Neural cell (in vitro differentiated cells): ENCODE measurements at regions not wholly inside any gene's neighbourhood (a gene's known extent, or its start where the extent isn't known, plus 50 kb on each side); places are given as distances from the start of the nearest gene placed in this dataset.

ENCODE experiments used
- H2AFZ ChIP-seq: fragments of 200-600, 300-800 bp; sonication (generic), shearing (Covaris generic); 2 replicates; pipeline ENCODE4 v1.6.0; 2014; ENCODE audit warnings: low read depth, mild to moderate bottlenecking, antibody characterized with exemption, low read length, moderate library complexity
- H3F3A ChIP-seq: fragments of 200-600 bp; shearing (Covaris generic); 2 replicates; pipeline ENCODE4 v1.6.1; 2016; ENCODE audit warnings: mild to moderate bottlenecking, moderate library complexity, mixed read lengths, antibody characterized with exemption, low read length; ENCODE audit not compliant: insufficient read depth, poor library complexity, severe bottlenecking
- H3K27ac ChIP-seq: fragments of 200-600, 300-800 bp; sonication (generic), shearing (Covaris generic); 2 replicates; pipeline ENCODE4 v1.5.1; 2014; ENCODE audit warnings: mild to moderate bottlenecking, low read length, moderate library complexity
- H3K27me3 ChIP-seq: fragments of 300-800, 200-600 bp; sonication (generic), shearing (Covaris generic); 2 replicates; pipeline ENCODE4 v1.6.0; 2014; ENCODE audit warnings: mild to moderate bottlenecking, low read depth, low read length, moderate library complexity; ENCODE audit not compliant: insufficient read depth
- H3K36me3 ChIP-seq: fragments of 300-800, 200-600 bp; sonication (generic), shearing (Covaris generic); 2 replicates; pipeline ENCODE4 v1.5.1; 2014; ENCODE audit warnings: mild to moderate bottlenecking, antibody characterized with exemption, low read length, moderate library complexity; ENCODE audit not compliant: insufficient read depth
- H3K4me2 ChIP-seq: fragments of 300-800, 200-600 bp; sonication (generic), shearing (Covaris generic); 2 replicates; pipeline ENCODE4 v1.6.0; 2014; ENCODE audit warnings: mild to moderate bottlenecking, low read length
- H3K4me3 ChIP-seq: fragments of 300-800, 200-600 bp; sonication (generic), shearing (Covaris generic); 2 replicates; pipeline ENCODE4 v1.5.1; 2014; ENCODE audit warnings: mild to moderate bottlenecking, low read length, moderate library complexity
- H3K79me2 ChIP-seq: fragments of 200-600 bp; shearing (Covaris generic); replicated peaks from 2 replicates; pipeline ENCODE4 v1.6.0; 2014; ENCODE audit warnings: mild to moderate bottlenecking, low read length, moderate library complexity; ENCODE audit not compliant: insufficient read depth
- H3K9ac ChIP-seq: fragments of 300-800, 200-600 bp; sonication (generic), shearing (Covaris generic); 2 replicates; pipeline ENCODE4 v1.6.1; 2016; ENCODE audit warnings: mild to moderate bottlenecking, low read length, mixed read lengths
- H3K9me2 ChIP-seq: fragments of 200-600 bp; shearing (Covaris generic); 2 replicates; pipeline ENCODE4 v1.6.1; 2016; ENCODE audit warnings: mild to moderate bottlenecking, low read length, mixed read lengths; ENCODE audit not compliant: insufficient read depth
- H3K9me3 ChIP-seq: fragments of 200-600, 300-800 bp; sonication (generic), shearing (Covaris generic); 2 replicates; pipeline ENCODE4 v1.6.1; 2016; ENCODE audit warnings: mild to moderate bottlenecking, mixed run types, low read length, moderate library complexity, mixed read lengths
- H4K20me1 ChIP-seq: fragments of 200-600 bp; shearing (Covaris generic); 2 replicates; pipeline ENCODE4 v1.6.1; 2016; ENCODE audit warnings: mild to moderate bottlenecking, mixed run types; ENCODE audit not compliant: insufficient read depth
- CTCF ChIP-seq: fragments of 450-650 bp; IDR thresholded peaks from 2 replicates; pipeline ENCODE4 v1.5.1; 2014; ENCODE audit warnings: antibody characterized with exemption, mild to moderate bottlenecking, moderate library complexity; ENCODE audit not compliant: poor library complexity, severe bottlenecking
- EP300 ChIP-seq: fragments of 450-650 bp; conservative IDR thresholded peaks from 2 replicates; pipeline ENCODE4 v1.6.1; 2014; ENCODE audit warnings: antibody characterized with exemption, mild to moderate bottlenecking, moderate library complexity; ENCODE audit not compliant: poor library complexity, severe bottlenecking
- EZH2 ChIP-seq: fragments of 200-600, 300-800 bp; shearing (Covaris generic), sonication (generic); IDR thresholded peaks from 2 replicates; pipeline ENCODE4 v1.6.1; 2014; ENCODE audit warnings: antibody characterized with exemption, low read length, borderline replicate concordance, mild to moderate bottlenecking; ENCODE audit not compliant: insufficient read depth, poor library complexity, severe bottlenecking
- MXI1 ChIP-seq: fragments of 450-650 bp; conservative IDR thresholded peaks from 2 replicates; pipeline ENCODE4 v1.6.1; 2014; ENCODE audit warnings: antibody characterized with exemption, mild to moderate bottlenecking; ENCODE audit not compliant: poor library complexity, severe bottlenecking
- POLR2AphosphoS5 ChIP-seq: IDR thresholded peaks from 2 replicates; pipeline ENCODE4 v1.6.1; 2012
- RAD21 ChIP-seq: fragments of 450-650 bp; conservative IDR thresholded peaks from 2 replicates; pipeline ENCODE4 v1.6.1; 2014; ENCODE audit warnings: antibody characterized with exemption, mild to moderate bottlenecking, moderate library complexity
- REST ChIP-seq: IDR thresholded peaks from 2 replicates; pipeline ENCODE4 v1.6.1; 2012; ENCODE audit warnings: borderline replicate concordance
- SMC3 ChIP-seq: fragments of 450-650 bp; conservative IDR thresholded peaks from 2 replicates; pipeline ENCODE4 v1.6.1; 2014; ENCODE audit warnings: antibody characterized with exemption, mild to moderate bottlenecking, moderate library complexity; ENCODE audit not compliant: poor library complexity
- TAF1 ChIP-seq: IDR thresholded peaks from 2 replicates; pipeline ENCODE4 v1.6.1; 2012; ENCODE audit warnings: low read depth

DNA sequence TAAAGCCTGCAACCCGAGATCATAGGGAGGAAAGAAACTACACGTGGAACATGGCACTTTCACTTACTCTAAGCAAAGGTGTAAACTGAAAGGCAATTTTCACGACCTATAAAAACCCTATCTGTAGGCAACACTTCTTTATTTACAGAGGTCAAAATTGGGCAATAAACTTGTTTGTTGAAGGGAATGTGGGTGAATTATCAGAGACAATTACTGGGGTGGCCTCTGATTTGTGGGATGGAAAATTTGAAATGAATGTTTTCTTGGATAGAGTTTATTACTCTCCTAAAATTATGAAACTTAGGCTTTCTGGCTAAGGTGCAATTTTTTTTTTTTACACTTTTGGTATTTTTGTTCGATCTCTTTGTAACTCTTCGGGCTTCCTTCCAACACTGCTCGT lies 734.1 kb upstream of the TENM3 start:
- no peak overlapping the region for H2AFZ ChIP-seq
- H3K9ac ChIP-seq: no peak overlapping the region
- H3K4me2 ChIP-seq: no peak overlapping the region
- no peaks in the 10 kb centered on the region for H3K79me2 ChIP-seq
- H3K4me3 ChIP-seq: no peak overlapping the region
- TF ChIP-seq SMC3 (no peak), RAD21 (no peak)
- no peaks in the 10 kb centered on the region for H3F3A ChIP-seq
- no peak overlapping the region for H3K27ac ChIP-seq
- no peaks in the 10 kb centered on the region for H3K9me3 ChIP-seq
- H3K9me2 ChIP-seq: no peaks in the 10 kb centered on the region
- H3K27me3 ChIP-seq: no peaks in the 10 kb centered on the region
- H3K36me3 ChIP-seq: no peaks in the 10 kb centered on the region
- no peaks in the 10 kb centered on the region for H4K20me1 ChIP-seq

DNA sequence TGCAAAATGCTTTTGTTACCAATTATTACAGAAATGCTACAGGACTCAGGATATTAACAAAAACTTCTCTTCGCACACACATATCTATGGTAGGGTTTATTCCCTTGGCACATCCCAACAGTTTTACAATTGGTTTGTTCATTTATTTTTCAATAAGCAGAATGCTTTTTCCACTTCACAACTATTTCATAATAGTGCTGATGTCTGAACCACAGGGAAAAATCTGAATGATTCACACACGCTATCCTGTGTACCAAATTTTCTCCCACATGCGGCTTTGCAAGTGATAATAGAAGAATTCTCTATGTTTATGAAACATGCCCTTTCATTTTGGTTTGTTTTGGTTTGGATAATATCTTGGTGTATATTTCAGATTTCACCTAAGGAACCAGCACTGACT lies 725.7 kb upstream of the TENM3 start:
- no peak overlapping the region for H3K9ac ChIP-seq
- H3K9me2 ChIP-seq: no peaks in the 10 kb centered on the region
- TF ChIP-seq TAF1 (no peak), POLR2AphosphoS5 (no peak), REST (no peak), EP300 (no peak), EZH2 (no peak), CTCF (no peak), MXI1 (no peak)
- no peaks in the 10 kb centered on the region for H3K36me3 ChIP-seq
- H3K9me3 ChIP-seq: no peaks in the 10 kb centered on the region
- no peaks in the 10 kb centered on the region for H3K79me2 ChIP-seq
- H3K27me3 ChIP-seq: no peaks in the 10 kb centered on the region
- H2AFZ ChIP-seq: no peak overlapping the region
- no peak overlapping the region for H3K4me3 ChIP-seq
- H3K27ac ChIP-seq: no peak overlapping the region
- no peaks in the 10 kb centered on the region for H3F3A ChIP-seq
- H3K4me2 ChIP-seq: no peak overlapping the region
- H4K20me1 ChIP-seq: no peaks in the 10 kb centered on the region

GRCh38 chr4:181520790-181521189 lies 722.4 kb upstream of the TENM3 start:
- H3K9me3 ChIP-seq: no peaks in the 10 kb centered on the region
- H3K79me2 ChIP-seq: no peaks in the 10 kb centered on the region
- no peak overlapping the region for H3K4me2 ChIP-seq
- no peak overlapping the region for H3K9ac ChIP-seq
- no peak overlapping the region for H3K27ac ChIP-seq
- no peaks in the 10 kb centered on the region for H3K27me3 ChIP-seq
- H3K4me3 ChIP-seq: no peak overlapping the region
- no peak for TF ChIP-seq EP300
- TF ChIP-seq POLR2AphosphoS5: no peak
- H3K9me2 ChIP-seq: no peaks in the 10 kb centered on the region
- H3F3A ChIP-seq: no peaks in the 10 kb centered on the region
- H4K20me1 ChIP-seq: no peaks in the 10 kb centered on the region
- H3K36me3 ChIP-seq: no peaks in the 10 kb centered on the region
- no peak overlapping the region for H2AFZ ChIP-seq
